ENCODE measurements at regions not wholly inside any gene's neighbourhood (a gene's known extent, or its start where the extent isn't known, plus 50 kb on each side); places are given as distances from the start of the nearest gene placed in this dataset.

DNA sequence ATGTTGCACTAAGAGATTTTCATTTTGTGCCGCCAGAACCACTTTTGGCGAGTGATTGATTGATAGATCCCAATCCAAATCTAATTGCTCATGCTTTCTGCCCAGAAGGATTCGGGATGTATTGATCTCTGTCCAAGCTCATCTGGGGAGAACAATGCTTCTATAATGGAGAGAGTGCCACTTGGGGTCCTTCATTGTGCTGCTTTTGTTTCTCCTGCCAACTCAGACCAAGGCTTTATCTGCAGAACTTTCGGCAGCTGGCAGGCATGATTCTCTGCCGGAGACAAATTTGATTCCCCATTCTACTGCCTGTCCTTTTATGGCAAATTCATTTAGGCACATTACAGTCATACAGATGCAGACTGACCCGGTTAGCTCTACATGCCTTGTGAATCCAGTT lies 62.9 kb upstream of the NTM start:
- TF ChIP-seq, protein P1, sequence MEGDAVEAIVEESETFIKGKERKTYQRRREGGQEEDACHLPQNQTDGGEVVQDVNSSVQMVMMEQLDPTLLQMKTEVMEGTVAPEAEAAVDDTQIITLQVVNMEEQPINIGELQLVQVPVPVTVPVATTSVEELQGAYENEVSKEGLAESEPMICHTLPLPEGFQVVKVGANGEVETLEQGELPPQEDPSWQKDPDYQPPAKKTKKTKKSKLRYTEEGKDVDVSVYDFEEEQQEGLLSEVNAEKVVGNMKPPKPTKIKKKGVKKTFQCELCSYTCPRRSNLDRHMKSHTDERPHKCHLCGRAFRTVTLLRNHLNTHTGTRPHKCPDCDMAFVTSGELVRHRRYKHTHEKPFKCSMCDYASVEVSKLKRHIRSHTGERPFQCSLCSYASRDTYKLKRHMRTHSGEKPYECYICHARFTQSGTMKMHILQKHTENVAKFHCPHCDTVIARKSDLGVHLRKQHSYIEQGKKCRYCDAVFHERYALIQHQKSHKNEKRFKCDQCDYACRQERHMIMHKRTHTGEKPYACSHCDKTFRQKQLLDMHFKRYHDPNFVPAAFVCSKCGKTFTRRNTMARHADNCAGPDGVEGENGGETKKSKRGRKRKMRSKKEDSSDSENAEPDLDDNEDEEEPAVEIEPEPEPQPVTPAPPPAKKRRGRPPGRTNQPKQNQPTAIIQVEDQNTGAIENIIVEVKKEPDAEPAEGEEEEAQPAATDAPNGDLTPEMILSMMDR (IDR thresholded peaks at IDR 0.05; ENCODE audit: low read length): no peak
- no peak for TF ChIP-seq EZH2 (IDR thresholded peaks at IDR 0.05; ENCODE audit: borderline replicate concordance, low read length)

Data from OCI-LY1 (cell line).